ENCODE measurements at regions not wholly inside any gene's neighbourhood (a gene's known extent, or its start where the extent isn't known, plus 50 kb on each side); places are given as distances from the start of the nearest gene placed in this dataset.
"Not testable (repeated sequence)": the region's sequence is repeated elsewhere in the genome, so short reads cannot be mapped to it uniquely, and the experiment has no call there.

GRCh38 chr7:106512217-106512616 is 148.7 kb downstream of the CCDC71L start:
- H3K36me3 Mint-ChIP-seq = no peaks in the 10 kb centered on the region
- no peaks in the 10 kb centered on the region for H3K4me1 Mint-ChIP-seq (ENCODE audit: low read depth)
- DNase-seq = no peak
- ChIA-PET POLR2A (no interaction called here), CTCF (no interaction called here)
- H3K27ac Mint-ChIP-seq = no peak overlapping the region
- intact Hi-C loops (cut with micrococcal nuclease) = no loop called here
- peaks cover 5% of the 10 kb centered on the region for H3K27me3 Mint-ChIP-seq
- H3K4me3 Mint-ChIP-seq = no peak overlapping the region
- H3K9me3 Mint-ChIP-seq = no peaks in the 10 kb centered on the region

- Mint-ChIP-seq H3K36me3 (no peaks in the 10 kb centered on the region), H3K27me3 (no peaks in the 10 kb centered on the region), H3K4me3 (no peak overlapping the region), H3K9me3 (no peaks in the 10 kb centered on the region), H3K27ac (peak overlapping the region; percentile 39), H3K4me1 (ENCODE audit: low read depth) (peaks cover 18% of the 10 kb centered on the region)
- intact Hi-C loops (cut with micrococcal nuclease) = no loop called here
- CTCF ChIA-PET = no interaction called here
- DNase-seq = peak; percentile 18
- POLR2A ChIA-PET = no interaction called here
Measured at GRCh38 chr7:106504645-106505044, 156.3 kb downstream of the CCDC71L start.

- no peak overlapping the region for H3K4me3 Mint-ChIP-seq
- peak overlapping the region; percentile 39 for H3K27ac Mint-ChIP-seq
- no peaks in the 10 kb centered on the region for H3K36me3 Mint-ChIP-seq
- ChIA-PET CTCF (no interaction called here), POLR2A (no interaction called here)
- H3K9me3 Mint-ChIP-seq = no peaks in the 10 kb centered on the region
- DNase-seq = no peak
- intact Hi-C loops (cut with micrococcal nuclease) = no loop called here
- H3K4me1 Mint-ChIP-seq (ENCODE audit: low read depth) = peaks cover 18% of the 10 kb centered on the region
- no peaks in the 10 kb centered on the region for H3K27me3 Mint-ChIP-seq
Measured at GRCh38 chr7:106504207-106504606, 156.8 kb downstream of the CCDC71L start.

- Mint-ChIP-seq H3K36me3 (no peaks in the 10 kb centered on the region), H3K27me3 (no peaks in the 10 kb centered on the region), H3K4me3 (no peak overlapping the region), H3K27ac (no peak overlapping the region), H3K4me1 (ENCODE audit: low read depth) (peaks cover 18% of the 10 kb centered on the region), H3K9me3 (no peaks in the 10 kb centered on the region)
- no peak for DNase-seq
- ChIA-PET CTCF (no interaction called here), POLR2A (no interaction called here)
- intact Hi-C loops (cut with micrococcal nuclease) = no loop called here
Measured at GRCh38 chr7:106503626-106504025, 157.3 kb downstream of the CCDC71L start.

- H3K36me3 Mint-ChIP-seq = no peaks in the 10 kb centered on the region
- H3K27ac Mint-ChIP-seq = no peak overlapping the region
- POLR2A ChIA-PET = no interaction called here
- intact Hi-C loops (cut with micrococcal nuclease) = no loop called here
- no peaks in the 10 kb centered on the region for H3K27me3 Mint-ChIP-seq
- H3K9me3 Mint-ChIP-seq = no peaks in the 10 kb centered on the region
- no peak overlapping the region for H3K4me3 Mint-ChIP-seq
- no peak for DNase-seq
- H3K4me1 Mint-ChIP-seq (ENCODE audit: low read depth) = peaks cover 18% of the 10 kb centered on the region
- CTCF ChIA-PET = interaction anchor here (1.4 to 1.5 kb wide), 2 partner anchors 17 to 325 kb away, joined by 3 to 5 read pairs; no protein-coding TSS in a partner anchor
Measured at GRCh38 chr7:106501605-106502580, 159.1 kb downstream of the CCDC71L start.

- DNase-seq = no peak
- ChIA-PET CTCF (interaction anchor here (0.8 to 1.5 kb wide), 2 partner anchors 37 to 323 kb away, joined by 3 read pairs; no protein-coding TSS in a partner anchor), POLR2A (no interaction called here)
- Mint-ChIP-seq H3K4me3 (no peak overlapping the region), H3K36me3 (no peaks in the 10 kb centered on the region), H3K9me3 (no peaks in the 10 kb centered on the region), H3K27ac (no peak overlapping the region), H3K27me3 (peaks cover 3% of the 10 kb centered on the region), H3K4me1 (ENCODE audit: low read depth) (peaks cover 17% of the 10 kb centered on the region)
- intact Hi-C loops (cut with micrococcal nuclease) = no loop called here
Measured at GRCh38 chr7:106499897-106500296, 161.1 kb downstream of the CCDC71L start.

GRCh38 chr7:106498005-106498404 is 163.0 kb downstream of the CCDC71L start:
- CTCF ChIA-PET; intact Hi-C loops (cut with micrococcal nuclease); H3K27me3 Mint-ChIP-seq; H3K36me3 Mint-ChIP-seq; DNase-seq; H3K9me3 Mint-ChIP-seq; POLR2A ChIA-PET; H3K27ac Mint-ChIP-seq; H3K4me1 Mint-ChIP-seq (ENCODE audit: low read depth); H3K4me3 Mint-ChIP-seq: not testable (repeated sequence)

- ChIA-PET CTCF (no interaction called here), POLR2A (interaction anchor here (0.6 kb wide), 1 partner anchor 8 kb away, joined by 3 read pairs; no protein-coding TSS in a partner anchor)
- no peaks in the 10 kb centered on the region for H3K36me3 Mint-ChIP-seq
- peaks cover 3% of the 10 kb centered on the region for H3K9me3 Mint-ChIP-seq
- intact Hi-C loops (cut with micrococcal nuclease) = no loop called here
- DNase-seq = no peak
- no peaks in the 10 kb centered on the region for H3K4me1 Mint-ChIP-seq (ENCODE audit: low read depth)
- H3K4me3 Mint-ChIP-seq = no peak overlapping the region
- no peak overlapping the region for H3K27ac Mint-ChIP-seq
- peaks cover 9% of the 10 kb centered on the region for H3K27me3 Mint-ChIP-seq
Measured at GRCh38 chr7:106493041-106493731, 167.8 kb downstream of the CCDC71L start.

GRCh38 chr7:106488465-106488864 is 172.5 kb downstream of the CCDC71L start:
- Mint-ChIP-seq H3K36me3 (no peaks in the 10 kb centered on the region), H3K4me3 (no peak overlapping the region), H3K27ac (no peak overlapping the region), H3K27me3 (peaks cover 7% of the 10 kb centered on the region), H3K9me3 (peaks cover 3% of the 10 kb centered on the region), H3K4me1 (ENCODE audit: low read depth) (peaks cover 34% of the 10 kb centered on the region)
- ChIA-PET CTCF (interaction anchor here (1.3 kb wide), 1 partner anchor 312 kb away, joined by 4 read pairs; no protein-coding TSS in a partner anchor), POLR2A (no interaction called here)
- intact Hi-C loops (cut with micrococcal nuclease) = no loop called here
- no peak for DNase-seq

- H3K4me1 Mint-ChIP-seq (ENCODE audit: low read depth) = peaks cover 37% of the 10 kb centered on the region
- H3K36me3 Mint-ChIP-seq = no peaks in the 10 kb centered on the region
- ChIA-PET POLR2A (no interaction called here), CTCF (no interaction called here)
- peaks cover 9% of the 10 kb centered on the region for H3K27me3 Mint-ChIP-seq
- no peak overlapping the region for H3K4me3 Mint-ChIP-seq
- H3K27ac Mint-ChIP-seq = no peak overlapping the region
- no peak for DNase-seq
- H3K9me3 Mint-ChIP-seq = peaks cover 3% of the 10 kb centered on the region
- intact Hi-C loops (cut with micrococcal nuclease) = no loop called here
Measured at GRCh38 chr7:106487892-106488291, 173.1 kb downstream of the CCDC71L start.

GRCh38 chr7:106486331-106486730 is 174.6 kb downstream of the CCDC71L start:
- H3K36me3 Mint-ChIP-seq = no peaks in the 10 kb centered on the region
- peaks cover 20% of the 10 kb centered on the region for H3K27me3 Mint-ChIP-seq
- peaks cover 3% of the 10 kb centered on the region for H3K9me3 Mint-ChIP-seq
- no peak overlapping the region for H3K27ac Mint-ChIP-seq
- ChIA-PET POLR2A (interaction anchor here (2.5 kb wide), 1 partner anchor 201 kb away, joined by 22 read pairs; the partner anchor contains the start of gene NAMPT), CTCF (interaction anchor here (1.5 to 3.5 kb wide), 4 partner anchors 15 to 309 kb away, joined by 3 to 21 read pairs (median 6); no protein-coding TSS in a partner anchor)
- no peak overlapping the region for H3K4me3 Mint-ChIP-seq
- DNase-seq = no peak
- peaks cover 46% of the 10 kb centered on the region for H3K4me1 Mint-ChIP-seq (ENCODE audit: low read depth)
- intact Hi-C loops (cut with micrococcal nuclease) = no loop called here

- Mint-ChIP-seq H3K27ac (no peak overlapping the region), H3K4me3 (no peak overlapping the region), H3K9me3 (peaks cover 3% of the 10 kb centered on the region), H3K27me3 (peaks cover 21% of the 10 kb centered on the region), H3K4me1 (ENCODE audit: low read depth) (peaks cover 50% of the 10 kb centered on the region), H3K36me3 (no peaks in the 10 kb centered on the region)
- DNase-seq = no peak
- intact Hi-C loops (cut with micrococcal nuclease) = loop anchor here (1.0 to 2.0 kb wide), 6 partner anchors 61 to 287 kb away; no protein-coding TSS in a partner anchor
- CTCF ChIA-PET = interaction anchor here (0.9 to 3.5 kb wide), 6 partner anchors 16 to 309 kb away, joined by 3 to 21 read pairs (median 6); partner anchors contain the start of gene NAMPT
- POLR2A ChIA-PET = interaction anchor here (1.6 to 2.5 kb wide), 2 partner anchors 61 to 201 kb away, joined by 9 to 22 read pairs; partner anchors contain the start of gene NAMPT
Measured at GRCh38 chr7:106485919-106486318, 175.0 kb downstream of the CCDC71L start.
